Activated CD8-positive, alpha-beta memory T cell treated with anti-CD3 and anti-CD28 coated beads for 48 hours (primary cell): ENCODE measurements at regions not wholly inside any gene's neighbourhood (a gene's known extent, or its start where the extent isn't known, plus 50 kb on each side); places are given as distances from the start of the nearest gene placed in this dataset.

Source experiments
- DNase-seq, 3 experiments: peaks; one replicate each; pipeline ENCODE4 v3.0.0-alpha.2; 2020; ENCODE audit warnings: low read depth in 2 of 3, low spot score in 2 of 3

DNA sequence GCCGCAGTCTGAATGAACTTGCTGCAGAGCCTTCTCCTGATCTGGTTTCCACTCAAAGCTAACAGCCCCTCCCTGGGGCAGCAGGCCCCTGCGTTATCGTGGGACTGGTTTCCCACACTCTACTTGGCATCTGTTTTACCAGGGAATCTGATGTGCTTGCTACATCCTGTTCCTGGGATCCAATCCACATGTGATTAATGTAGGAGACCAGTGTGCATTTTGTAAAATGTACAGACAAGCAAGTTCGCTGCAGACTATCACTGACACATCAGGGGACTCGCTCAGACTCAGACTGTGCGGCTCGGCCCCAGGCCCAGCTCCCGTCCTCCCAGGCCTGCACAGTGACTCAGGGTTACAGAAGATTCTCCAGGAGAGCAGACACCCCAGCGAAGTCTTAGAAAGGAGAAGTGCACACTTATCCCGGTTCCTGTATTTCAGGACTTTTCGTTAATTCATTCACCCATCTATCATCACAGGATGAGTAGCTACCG lies 340.1 kb downstream of the MATN1 start:
- DNase-seq: no peak

DNA sequence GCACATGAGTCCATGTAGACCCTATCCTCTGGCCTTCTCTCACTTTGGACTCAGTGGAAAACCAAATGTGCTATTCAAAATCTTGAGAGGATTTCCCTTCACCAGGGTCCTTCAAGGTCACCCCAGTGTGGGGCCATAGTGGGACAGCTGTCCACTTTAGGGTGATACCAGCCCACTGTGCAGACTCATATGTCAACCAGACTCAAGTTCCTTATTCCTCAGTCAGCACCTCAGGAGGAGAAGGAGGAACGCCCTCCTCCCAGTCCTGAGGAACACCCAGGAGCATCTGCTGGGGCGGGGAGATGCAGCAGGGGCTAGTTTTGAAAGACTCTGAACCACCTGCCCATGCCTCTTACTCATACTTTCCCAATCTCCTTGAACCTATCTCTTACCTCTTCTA lies 340.9 kb downstream of the MATN1 start:
- no peak for DNase-seq

GRCh38 chr1:30381671-30382365 lies 341.6 kb downstream of the MATN1 start:
- no peak for DNase-seq

- DNase-seq: no peak
Observed at GRCh38 chr1:30381266-30381665, 342.1 kb downstream of the MATN1 start.

- DNase-seq: no peak
Observed at GRCh38 chr1:30380625-30380984, 342.8 kb downstream of the MATN1 start.

DNA sequence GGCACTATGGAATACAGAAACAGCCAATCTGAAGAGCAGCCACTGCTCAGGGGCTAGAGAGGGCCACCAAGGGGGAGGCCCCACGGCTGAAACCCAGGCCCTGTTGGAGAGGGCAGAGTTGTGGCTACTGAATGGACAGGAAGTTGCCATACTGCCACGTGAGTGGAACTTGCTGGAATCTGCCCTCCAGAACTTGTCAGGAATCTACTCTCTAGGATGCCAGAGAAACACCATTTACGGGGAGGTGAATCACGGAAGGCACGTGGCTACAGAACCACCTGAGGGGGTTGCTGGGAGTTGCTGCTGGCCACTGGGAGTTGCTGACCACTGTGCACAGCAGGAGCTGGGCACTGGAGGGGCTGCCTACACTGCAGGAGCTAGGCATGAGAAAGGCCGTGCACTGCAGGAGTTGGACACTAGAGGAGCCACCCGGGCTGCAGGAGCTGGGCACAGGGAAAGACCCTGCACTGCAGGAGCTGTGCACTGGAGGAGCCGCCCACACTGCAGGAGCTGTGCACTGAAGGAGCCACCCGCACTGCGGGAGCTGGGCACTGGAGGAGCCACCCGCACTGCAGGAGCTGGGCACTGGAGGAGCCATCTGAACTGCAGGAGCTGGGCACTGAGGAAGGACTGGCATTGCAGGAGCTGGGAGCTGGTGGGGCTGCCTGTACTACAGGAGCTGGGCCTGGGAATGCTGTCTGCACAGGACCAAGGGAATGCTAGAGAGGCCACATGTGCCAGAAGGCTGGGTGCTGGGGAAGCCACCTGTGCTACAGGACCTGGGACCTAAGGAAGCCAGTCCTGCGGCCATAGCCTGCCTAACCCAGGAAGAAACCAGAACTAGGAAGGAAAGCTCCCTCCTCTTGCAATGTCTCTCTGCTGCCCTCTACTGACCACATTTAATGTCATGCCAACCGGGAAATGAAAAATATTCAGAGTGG lies 343.4 kb downstream of the MATN1 start:
- peak in 1 of 3 experiments; percentile 11 for DNase-seq

- DNase-seq: no peak
Observed at GRCh38 chr1:30378991-30379581, 344.3 kb downstream of the MATN1 start.

DNA sequence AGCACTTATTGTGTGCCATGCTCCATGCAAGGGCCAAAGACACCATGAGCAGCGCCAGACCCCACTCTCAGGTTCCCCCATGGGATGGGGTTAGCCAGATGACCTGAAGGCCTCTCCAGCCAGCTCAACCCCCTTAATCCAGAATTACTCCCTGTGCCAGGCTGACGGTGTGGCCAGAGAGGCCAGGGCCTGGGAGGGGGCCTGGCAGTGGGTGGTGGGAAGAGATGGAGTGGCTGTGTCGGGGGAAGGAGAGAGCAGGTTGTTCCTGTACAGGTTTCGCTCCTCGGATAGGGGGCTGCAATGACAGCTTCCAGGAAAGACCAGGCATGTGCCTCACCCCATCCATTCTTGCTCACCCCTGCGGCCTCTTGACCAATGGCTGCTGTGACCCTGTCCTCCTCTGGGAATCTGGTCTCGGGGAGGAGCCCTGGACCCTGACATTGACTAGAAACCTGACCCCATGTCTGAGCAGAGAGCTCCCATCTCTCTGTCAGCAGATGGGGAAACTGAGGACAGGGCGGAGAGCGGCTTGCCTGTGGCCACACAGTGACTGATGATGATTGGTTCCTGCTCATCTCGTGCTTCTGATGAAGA lies 345.3 kb downstream of the MATN1 start:
- no peak for DNase-seq

DNA sequence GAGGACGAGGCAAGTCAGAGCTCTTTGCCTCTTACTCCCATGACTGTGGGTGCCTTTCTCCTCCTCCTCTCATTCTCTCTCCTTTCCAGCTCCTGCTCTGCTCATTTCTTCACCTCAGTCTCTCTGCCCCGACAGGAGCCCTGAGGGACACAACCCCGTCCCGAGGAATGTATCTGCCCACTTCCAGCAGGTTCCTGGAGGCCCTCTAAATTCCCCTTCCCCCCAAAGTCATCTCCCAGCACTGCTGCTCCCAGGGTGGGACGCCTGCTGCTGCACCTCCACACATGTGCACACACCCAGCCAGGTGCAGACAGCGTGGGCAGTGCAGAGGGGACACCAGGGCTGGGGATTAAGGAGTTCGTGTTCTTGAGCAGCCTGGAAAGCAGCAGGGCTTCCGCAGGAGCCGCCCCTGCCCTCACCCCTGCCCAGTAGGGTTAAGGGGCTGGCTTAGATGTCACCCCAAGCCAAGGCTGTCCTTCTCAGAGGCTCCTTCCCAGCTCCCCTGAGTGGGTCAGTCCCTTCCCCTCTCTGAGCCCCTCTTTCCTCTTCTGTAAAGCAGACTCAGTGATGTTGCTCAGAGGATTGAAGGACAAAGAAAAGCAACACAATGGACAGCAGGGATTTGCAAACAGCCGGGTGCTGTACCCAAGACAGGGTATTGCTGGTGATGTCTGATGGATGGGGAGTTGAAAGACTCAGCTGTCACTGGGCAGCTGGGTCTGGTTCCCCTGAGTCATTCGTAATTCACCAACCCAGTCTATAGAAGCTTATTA lies 346.0 kb downstream of the MATN1 start:
- DNase-seq: no peak

DNA sequence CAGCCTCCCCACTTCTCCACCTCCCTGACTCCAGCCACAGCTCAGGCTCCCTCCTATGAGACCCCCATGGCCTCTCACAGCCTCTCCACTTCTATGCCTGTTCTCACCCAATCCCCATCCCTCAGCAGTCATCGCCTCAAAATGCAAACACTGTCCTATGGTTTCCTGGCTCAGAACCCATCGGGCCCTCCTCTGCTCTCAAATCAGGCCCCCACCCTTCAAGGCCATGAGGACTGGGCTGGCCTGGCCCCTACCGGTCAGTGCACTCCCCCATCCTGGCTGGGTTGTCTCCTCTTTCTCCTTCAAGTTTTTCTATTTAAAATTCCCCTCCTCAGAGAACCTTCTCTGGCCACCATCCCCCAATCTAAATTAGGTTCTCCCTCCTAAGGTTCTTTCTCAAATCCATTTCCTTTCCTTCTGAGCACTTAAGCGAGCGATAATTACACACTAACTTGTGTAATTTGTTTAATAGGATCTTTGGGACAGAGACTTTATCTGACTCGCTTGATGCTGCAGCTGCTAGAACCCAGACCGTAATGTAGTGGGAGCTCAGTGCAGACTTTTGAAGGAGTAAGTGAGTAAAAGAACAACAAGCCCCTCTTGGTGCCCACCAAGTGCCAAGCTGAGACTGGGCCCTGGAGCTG lies 347.2 kb downstream of the MATN1 start:
- no peak for DNase-seq

DNA sequence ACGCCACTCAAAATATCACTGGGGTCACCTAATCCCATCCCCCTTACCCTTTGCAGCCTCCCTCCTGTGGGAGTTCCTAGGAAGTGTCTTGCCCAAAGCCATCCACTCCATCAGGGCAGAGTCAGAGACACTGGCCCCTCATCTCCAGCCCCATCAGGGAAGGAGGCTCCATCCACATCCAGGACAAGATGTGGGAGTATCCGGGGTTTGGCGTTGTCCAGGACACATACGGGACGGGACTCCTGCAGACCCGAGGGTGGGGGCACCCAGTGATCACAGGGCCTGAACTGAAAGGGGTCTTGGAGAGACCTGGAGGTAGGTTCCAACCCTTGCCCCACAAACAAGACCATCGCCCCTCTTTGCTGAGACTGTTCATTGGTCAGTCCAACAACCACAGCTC lies 348.2 kb downstream of the MATN1 start:
- no peak for DNase-seq

GRCh38 chr1:30374400-30375070 lies 348.9 kb downstream of the MATN1 start:
- no peak for DNase-seq

DNA sequence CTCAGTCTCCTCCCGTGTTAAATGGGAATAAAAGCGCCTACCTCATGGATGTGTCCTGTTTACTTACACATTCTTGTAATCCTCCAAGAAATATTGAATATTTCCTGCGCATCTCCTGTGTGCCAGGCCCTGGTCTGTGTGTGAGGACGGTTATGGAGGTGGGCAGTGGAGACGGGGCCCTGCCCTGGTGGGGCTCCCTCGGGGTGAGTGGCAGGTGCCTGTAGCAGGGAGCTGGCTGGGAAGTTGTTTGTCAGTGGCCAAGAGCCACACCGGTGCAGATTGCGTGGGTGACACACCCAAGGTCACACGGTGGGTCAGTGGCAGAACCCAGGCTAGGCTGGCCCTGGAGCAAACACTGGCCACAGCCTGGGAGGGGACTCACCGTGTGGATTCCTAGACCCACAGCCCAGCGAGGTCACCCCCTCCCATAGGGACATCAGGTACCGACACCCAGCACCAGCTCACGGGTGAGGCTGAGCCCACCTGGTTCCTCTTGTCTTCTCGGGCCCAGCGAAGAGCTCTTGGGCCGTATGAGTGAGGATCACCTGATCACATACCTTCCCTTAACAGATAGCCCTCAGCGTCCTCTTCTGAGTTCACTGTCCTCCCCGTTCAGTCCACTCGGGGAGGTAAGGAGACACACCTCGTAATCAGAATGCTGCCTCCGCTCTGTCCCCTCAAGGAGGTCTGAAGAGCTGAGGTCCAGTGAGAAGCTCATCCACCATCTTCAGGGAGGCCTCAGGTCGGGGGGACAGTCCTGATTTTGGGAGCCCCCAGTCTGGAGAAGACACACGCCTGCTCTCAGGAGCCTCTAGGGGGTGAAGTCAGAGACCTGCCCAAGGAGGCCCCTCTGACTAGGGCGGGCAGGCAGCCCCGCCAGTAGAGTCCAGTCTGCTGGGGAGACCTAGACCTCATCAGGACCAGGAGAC lies 349.6 kb downstream of the MATN1 start:
- no peak for DNase-seq

DNA sequence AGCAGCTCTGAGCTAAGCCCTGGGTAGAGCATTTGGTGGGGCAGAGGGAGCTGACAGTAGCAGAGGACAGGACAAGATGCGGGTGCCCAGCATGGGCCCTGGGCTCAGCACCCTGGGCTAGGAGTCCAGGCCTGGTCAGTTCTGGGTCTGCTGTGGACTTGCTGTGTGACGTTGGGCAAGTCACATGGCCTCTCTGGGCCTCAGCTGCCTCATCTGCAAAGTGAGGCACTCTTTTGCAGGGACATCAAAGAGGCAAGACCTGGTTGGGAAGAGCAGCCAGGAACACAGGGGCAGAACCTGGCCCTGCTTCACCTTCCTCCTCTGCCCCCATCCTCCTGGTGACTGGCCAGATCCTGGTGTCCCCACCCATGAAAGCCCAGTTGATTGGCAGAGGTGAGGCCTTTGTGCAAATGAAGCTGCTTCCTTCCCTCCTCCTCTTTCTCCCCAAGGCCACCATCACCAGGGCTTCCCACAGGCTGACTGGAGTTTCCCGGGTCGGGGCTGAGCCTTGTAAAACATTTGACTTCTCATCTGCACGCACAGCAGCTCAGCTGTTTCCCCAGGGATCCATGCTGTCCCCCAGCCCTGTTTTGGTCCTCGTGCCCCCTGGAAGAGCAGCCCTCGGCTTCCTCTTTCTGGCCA lies 350.5 kb downstream of the MATN1 start:
- DNase-seq: no peak

DNA sequence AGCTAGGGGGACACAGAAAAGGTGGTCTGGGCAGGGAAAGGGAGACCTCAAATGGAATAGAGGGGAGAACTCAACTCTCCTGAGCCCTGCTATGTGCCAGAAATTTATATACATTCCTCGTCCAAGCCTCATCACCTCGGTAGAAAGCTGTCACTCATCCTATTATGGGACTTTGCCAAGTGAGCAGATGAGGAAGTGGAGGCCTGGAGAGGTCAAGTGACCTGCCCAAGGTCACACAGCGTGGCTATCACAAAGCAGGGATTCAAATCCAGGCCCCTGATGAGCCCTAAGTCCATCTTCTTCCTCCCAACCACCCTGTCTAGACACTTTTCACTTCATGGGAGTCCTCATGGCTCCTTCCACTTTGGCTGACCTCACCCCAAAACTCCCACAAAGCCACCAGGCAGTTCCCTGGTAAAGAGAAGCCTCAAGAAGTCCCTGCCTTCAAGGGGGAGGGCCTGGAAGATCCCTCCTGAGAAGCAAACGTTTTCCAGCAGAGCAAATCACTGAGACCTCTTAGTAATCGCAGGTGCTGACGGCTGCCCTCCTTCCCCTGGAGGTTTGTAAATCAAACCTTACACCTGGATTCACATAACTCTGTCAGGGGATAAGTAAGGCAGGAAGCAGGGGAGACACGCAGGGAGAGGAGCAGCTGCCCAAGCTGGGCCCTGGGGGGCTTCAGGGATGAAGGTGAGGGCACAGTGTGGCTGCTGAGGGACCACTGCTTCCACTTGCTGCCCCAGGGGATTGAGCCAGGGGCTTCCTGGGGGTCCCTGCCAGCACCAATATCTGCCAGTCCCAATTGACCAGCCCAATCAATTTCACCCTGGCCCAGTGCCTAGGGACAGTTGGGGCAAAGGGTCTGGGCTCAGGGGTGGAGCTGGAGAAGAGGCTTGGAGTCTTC lies 351.2 kb downstream of the MATN1 start:
- no peak for DNase-seq

DNA sequence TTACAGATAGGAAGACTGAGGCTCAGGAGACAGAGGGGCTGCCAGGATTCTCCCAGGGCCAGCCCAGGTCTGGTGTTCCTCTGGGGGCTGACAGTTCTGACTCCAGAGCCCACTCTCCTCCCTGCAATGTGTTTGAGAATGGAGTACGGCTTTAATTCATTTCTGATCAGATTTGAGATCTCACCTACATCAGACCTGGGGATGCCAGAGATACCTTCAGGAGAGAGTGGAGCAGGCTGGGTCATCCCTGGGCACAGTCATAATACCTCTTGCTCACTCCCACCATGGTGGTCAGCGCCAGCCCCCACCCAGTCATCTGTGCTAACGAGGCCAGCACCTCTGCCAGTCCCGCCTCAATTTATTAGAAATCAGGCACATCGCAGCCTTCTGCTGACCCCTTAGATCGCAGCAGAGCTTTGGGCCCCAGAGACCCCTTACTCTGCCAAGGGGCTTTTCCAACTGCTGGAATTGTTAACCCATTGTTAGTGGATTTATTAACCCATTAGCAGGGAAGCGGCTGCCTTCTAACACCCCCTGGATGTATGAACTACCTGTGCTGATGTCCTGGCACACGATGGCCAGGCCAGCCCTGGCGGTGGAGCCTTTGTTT lies 352.1 kb downstream of the MATN1 start:
- DNase-seq: no peak
